BJ (cell line): ENCODE measurements at regions not wholly inside any gene's neighbourhood (a gene's known extent, or its start where the extent isn't known, plus 50 kb on each side); places are given as distances from the start of the nearest gene placed in this dataset.

Experiments used
- CTCF ChIA-PET: fragments of 350-600 bp; formaldehyde crosslinking; extraction: SDS; loops from one replicate; lab custom pipeline; 2021; ENCODE audit warnings: antibody characterized with exemption, inconsistent platforms; lab: Yijun Ruan, JAX
- POLR2A ChIA-PET: fragments of 300-600 bp; sonication (Branson Sonifier 250); formaldehyde crosslinking; extraction: SDS; loops from one replicate; lab custom pipeline; 2021; ENCODE audit warnings: antibody characterized with exemption; lab: Charles Lee
- DNase-seq: peaks from one replicate; pipeline ENCODE4 v3.0.0-alpha.2; 2011; ENCODE audit warnings: low read depth
- H3K27me3 ChIP-seq: 2 replicates; pipeline ENCODE4 v1.6.0; 2011; ENCODE audit warnings: low read length; ENCODE audit not compliant: control insufficient read depth, insufficient read depth
- H3K36me3 ChIP-seq: 2 replicates; pipeline ENCODE4 v1.5.1; 2011; ENCODE audit warnings: low read length; ENCODE audit not compliant: control insufficient read depth, insufficient read depth
- H3K4me3 ChIP-seq: 2 replicates; pipeline ENCODE4 v1.5.1; 2011; ENCODE audit warnings: low read depth, mild to moderate bottlenecking, control low read depth, low read length
- CTCF ChIP-seq: IDR thresholded peaks from 2 replicates; pipeline ENCODE4 v1.5.1; 2011; ENCODE audit warnings: low read depth, mild to moderate bottlenecking, control low read depth, inconsistent platforms, low read length, moderate library complexity; ENCODE audit not compliant: insufficient read depth

GRCh38 chr21:32113486-32113885 is 165.4 kb downstream of the MIS18A start:
- no peak for TF ChIP-seq CTCF
- CTCF ChIA-PET: interaction anchor here (1.6 kb wide), 1 partner anchor 9 kb away, joined by 3 read pairs; no protein-coding TSS in a partner anchor

GRCh38 chr21:32112195-32112594 is 166.7 kb downstream of the MIS18A start:
- H3K4me3 ChIP-seq: no peak overlapping the region
- ChIA-PET POLR2A (no interaction called here), CTCF (interaction anchor here (1.4 to 1.6 kb wide), 2 partner anchors 10 to 238 kb away, joined by 3 to 5 read pairs; no protein-coding TSS in a partner anchor)

More at GRCh38 chr21:32113486-32113885, 165.4 kb downstream of the MIS18A start:
- POLR2A ChIA-PET: no interaction called here
- no peaks in the 10 kb centered on the region for H3K36me3 ChIP-seq
- no peak for DNase-seq
- H3K27me3 ChIP-seq: no peaks in the 10 kb centered on the region
- no peak overlapping the region for H3K4me3 ChIP-seq

GRCh38 chr21:32108566-32108965 is 170.3 kb downstream of the MIS18A start:
- no peak for TF ChIP-seq CTCF
- no peak for DNase-seq
- Histone ChIP-seq H3K36me3 (no peaks in the 10 kb centered on the region), H3K4me3 (no peak overlapping the region), H3K27me3 (no peaks in the 10 kb centered on the region)
- ChIA-PET CTCF (interaction anchor here (0.9 kb wide), 1 partner anchor 35 kb away, joined by 3 read pairs; no protein-coding TSS in a partner anchor), POLR2A (no interaction called here)

More at GRCh38 chr21:32112195-32112594, 166.7 kb downstream of the MIS18A start:
- Histone ChIP-seq H3K27me3 (no peaks in the 10 kb centered on the region), H3K36me3 (no peaks in the 10 kb centered on the region)
- no peak for TF ChIP-seq CTCF
- DNase-seq: no peak

GRCh38 chr21:32103361-32103760 is 175.5 kb downstream of the MIS18A start:
- POLR2A ChIA-PET: no interaction called here

GRCh38 chr21:32102426-32102825 is 176.4 kb downstream of the MIS18A start:
- no peak for DNase-seq
- CTCF ChIA-PET: no interaction called here
- H3K4me3 ChIP-seq: no peak overlapping the region
- H3K36me3 ChIP-seq: no peaks in the 10 kb centered on the region
- no peaks in the 10 kb centered on the region for H3K27me3 ChIP-seq
- POLR2A ChIA-PET: no interaction called here
- TF ChIP-seq CTCF: no peak

More at GRCh38 chr21:32103361-32103760, 175.5 kb downstream of the MIS18A start:
- no peak for DNase-seq
- CTCF ChIA-PET: interaction anchor here (1.1 kb wide), 1 partner anchor 44 kb away, joined by 3 read pairs; no protein-coding TSS in a partner anchor
- Histone ChIP-seq H3K27me3 (no peaks in the 10 kb centered on the region), H3K4me3 (no peak overlapping the region), H3K36me3 (no peaks in the 10 kb centered on the region)
- TF ChIP-seq CTCF: no peak
